ENCODE measurements at regions not wholly inside any gene's neighbourhood (a gene's known extent, or its start where the extent isn't known, plus 50 kb on each side); places are given as distances from the start of the nearest gene placed in this dataset.

- in situ Hi-C loops (cut with HindIII; ENCODE audit: low sequenced_read_pairs), result no loop called here
- H3K4me3 ChIP-seq (ENCODE audit: low read depth, low read length), result no peak overlapping the region
- TF ChIP-seq CTCF (IDR thresholded peaks at IDR 0.05; ENCODE audit: low read depth, low read length, missing control alignments), result no peak
Observed at GRCh38 chr22:48322907-48323306, 1504.8 kb downstream of the BRD1 start.

DNA sequence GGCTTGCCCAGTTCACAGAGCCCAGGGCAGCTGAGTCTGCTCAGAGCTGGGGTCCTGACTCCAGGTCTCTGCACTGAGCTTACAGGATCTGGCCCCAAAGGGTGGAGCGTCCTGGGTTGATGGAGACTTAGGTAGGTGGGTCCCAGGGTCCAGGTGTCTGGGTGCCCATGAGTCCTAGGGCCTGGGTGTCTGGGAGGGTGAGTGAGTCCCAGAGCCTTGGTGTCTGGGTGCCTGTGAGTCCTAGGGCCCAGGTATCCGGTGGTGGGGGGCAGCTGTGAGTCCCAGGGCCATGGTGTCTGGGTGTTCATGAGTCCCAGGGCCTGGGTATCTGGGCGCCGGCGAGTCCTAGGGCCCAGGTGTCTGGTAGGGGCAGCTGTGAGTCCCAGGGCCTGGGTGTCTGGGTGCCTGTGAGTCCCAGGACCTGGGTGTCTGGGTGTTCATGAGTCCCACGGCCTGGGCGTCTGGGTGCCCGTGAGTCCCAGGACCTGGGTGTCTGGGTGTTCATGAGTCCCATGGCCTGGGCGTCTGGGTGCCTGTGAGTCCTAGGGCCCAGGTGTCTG is 1505.6 kb downstream of the BRD1 start:
- no peak for DNase-seq (ENCODE audit: low read depth)
- no peak for TF ChIP-seq CTCF (IDR thresholded peaks at IDR 0.05; ENCODE audit: low read depth, low read length, missing control alignments)
- in situ Hi-C loops (cut with HindIII; ENCODE audit: low sequenced_read_pairs), result no loop called here

More at GRCh38 chr22:48322907-48323306, 1504.8 kb downstream of the BRD1 start:
- no peak for DNase-seq (ENCODE audit: low read depth)

DNA sequence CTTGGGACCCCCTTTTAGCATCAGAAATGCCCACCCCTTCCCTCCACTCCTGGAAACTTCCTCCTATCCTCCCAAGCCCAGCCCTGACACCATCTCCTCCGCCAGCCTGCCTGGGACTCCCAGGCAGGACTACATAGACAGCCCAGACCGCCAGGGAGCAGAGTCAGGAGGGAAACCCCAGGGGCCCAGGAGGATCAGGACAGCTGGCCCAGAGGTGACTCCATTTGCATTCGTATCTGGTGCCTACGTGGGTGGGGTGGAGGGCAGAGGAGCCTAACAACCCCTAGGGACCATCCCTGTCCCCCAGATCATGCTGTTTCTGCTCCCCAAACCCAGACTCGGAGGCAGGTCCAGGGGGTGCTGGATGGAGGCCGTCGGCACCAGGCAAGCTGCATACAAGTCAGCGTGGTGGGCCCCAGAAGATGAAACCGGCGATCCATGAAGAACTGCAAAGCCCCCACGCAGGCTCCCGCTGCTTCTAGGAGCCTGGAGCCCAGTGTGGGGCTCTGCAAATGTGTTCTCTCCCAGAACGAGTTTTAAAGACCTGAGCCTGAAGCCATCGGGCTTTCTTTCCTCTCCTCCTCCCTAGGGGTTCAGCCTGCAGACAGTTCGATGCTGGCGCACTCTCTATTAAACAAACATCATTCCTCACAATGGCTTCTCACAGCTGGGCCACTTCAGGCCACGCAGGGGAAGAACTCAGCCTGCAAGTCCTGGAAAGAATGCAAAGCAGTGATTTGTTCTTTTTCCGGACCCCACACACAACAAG is 1506.8 kb downstream of the BRD1 start:
- no peak for DNase-seq (ENCODE audit: low read depth)
- no peak for TF ChIP-seq CTCF (IDR thresholded peaks at IDR 0.05; ENCODE audit: low read depth, low read length, missing control alignments)
- no peak overlapping the region for H3K4me3 ChIP-seq (ENCODE audit: low read depth, low read length)
- in situ Hi-C loops (cut with HindIII; ENCODE audit: low sequenced_read_pairs), result no loop called here

More for the DNA sequence above, 1505.6 kb downstream of the BRD1 start:
- H3K4me3 ChIP-seq (ENCODE audit: low read depth, low read length), result no peak overlapping the region

- TF ChIP-seq CTCF (IDR thresholded peaks at IDR 0.05; ENCODE audit: low read depth, low read length, missing control alignments), result no peak
- in situ Hi-C loops (cut with HindIII; ENCODE audit: low sequenced_read_pairs), result no loop called here
- H3K4me3 ChIP-seq (ENCODE audit: low read depth, low read length), result no peak overlapping the region
- DNase-seq (ENCODE audit: low read depth), result no peak
Observed at GRCh38 chr22:48320048-48320682, 1507.5 kb downstream of the BRD1 start.

DNA sequence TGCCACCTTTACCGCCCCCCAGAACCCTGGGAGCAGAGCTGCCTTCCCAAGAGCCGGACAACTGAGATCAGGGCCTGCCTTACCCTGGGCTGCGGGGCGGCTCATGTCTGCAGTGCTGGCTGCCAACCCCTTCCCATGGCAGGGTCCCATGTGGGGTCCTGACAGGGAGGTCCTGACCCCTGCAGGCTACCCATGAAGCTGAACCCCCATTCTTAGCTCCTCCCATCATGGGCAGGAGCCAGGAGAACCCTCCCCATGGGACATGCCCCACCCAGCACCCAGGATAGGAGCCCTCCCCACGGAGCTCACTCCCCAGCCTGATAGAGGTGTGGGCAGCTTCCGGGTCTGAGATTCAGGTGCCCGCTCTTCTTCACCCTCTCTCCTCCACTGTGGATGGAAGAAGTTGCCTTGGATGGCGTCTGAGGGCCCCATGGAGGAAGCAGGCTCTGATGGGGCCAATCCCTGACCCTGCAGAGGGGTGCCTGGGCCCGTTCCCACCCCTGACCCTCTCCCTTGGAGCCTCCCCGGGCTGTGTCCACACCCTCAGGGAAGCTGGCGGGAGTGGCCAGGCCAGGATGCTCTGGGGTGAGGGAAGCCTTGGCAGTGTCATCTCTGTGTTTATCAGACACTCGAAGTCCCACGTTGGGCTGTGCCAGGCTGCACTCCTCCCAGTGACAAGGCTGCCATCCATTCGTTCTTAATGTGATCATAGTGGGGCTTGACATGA is 1508.2 kb downstream of the BRD1 start:
- no peak for TF ChIP-seq CTCF (IDR thresholded peaks at IDR 0.05; ENCODE audit: low read depth, low read length, missing control alignments)
- in situ Hi-C loops (cut with HindIII; ENCODE audit: low sequenced_read_pairs), result no loop called here
- no peak overlapping the region for H3K4me3 ChIP-seq (ENCODE audit: low read depth, low read length)
- DNase-seq (ENCODE audit: low read depth), result no peak

- no peak for DNase-seq (ENCODE audit: low read depth)
- H3K4me3 ChIP-seq (ENCODE audit: low read depth, low read length), result no peak overlapping the region
- no peak for TF ChIP-seq CTCF (IDR thresholded peaks at IDR 0.05; ENCODE audit: low read depth, low read length, missing control alignments)
- in situ Hi-C loops (cut with HindIII; ENCODE audit: low sequenced_read_pairs), result no loop called here
Observed at GRCh38 chr22:48318575-48319320, 1508.9 kb downstream of the BRD1 start.
